Peyer's patch (tissue), 4 donors: ENCODE measurements at regions not wholly inside any gene's neighbourhood (a gene's known extent, or its start where the extent isn't known, plus 50 kb on each side); places are given as distances from the start of the nearest gene placed in this dataset.
A peak's percentile ranks its signal among the peaks of the same experiment; 100 is the strongest.
"Not testable (repeated sequence)": the region's sequence is repeated elsewhere in the genome, so short reads cannot be mapped to it uniquely, and the experiment has no call there.

ENCODE experiments used
- DNase-seq, 3 donors: peaks; one replicate each; pipeline ENCODE4 v3.0.0-alpha.2; 2017 to 2019
- H3K27ac ChIP-seq, 4 donors: fragments of 200-600 bp; sonication (generic); one replicate each; pipeline ENCODE4 v1.5.1; 2016 to 2019
- H3K27me3 ChIP-seq, 2 donors: fragments of 200-600 bp; sonication (generic); one replicate each; pipeline ENCODE4 v1.5.1; 2019
- H3K36me3 ChIP-seq, 3 donors: fragments of 200-600 bp; sonication (generic); one replicate each; pipeline ENCODE4 v1.5.1; 2016 to 2019
- H3K4me1 ChIP-seq, 4 donors: fragments of 200-600 bp; sonication (generic); one replicate each; pipeline ENCODE4 v1.5.1; 2016 to 2019
- H3K4me3 ChIP-seq, 4 donors: fragments of 200-600 bp; sonication (generic); 1 replicate in 3 of 4; 2 replicates in 1 of 4; pipeline ENCODE4 v1.5.1; 2016 to 2019; ENCODE audit warnings: mild to moderate bottlenecking in 1 of 4
- H3K9me3 ChIP-seq, 4 donors: fragments of 200-600 bp; sonication (generic); one replicate each; pipeline ENCODE4 v1.5.1; 2016 to 2019; ENCODE audit warnings: mild to moderate bottlenecking in 1 of 4
- CTCF ChIP-seq, 6 experiments: fragments of 450-650 bp in 4 of 6; fragments of 200-600 bp in 2 of 6; sonication (generic) in 1 of 6; IDR thresholded peaks; one replicate each; pipeline ENCODE4 v1.5.1; 2017 to 2019; ENCODE audit warnings: antibody characterized with exemption in 6 of 6, mild to moderate bottlenecking in 3 of 6, moderate library complexity in 1 of 6
- POLR2A ChIP-seq, 2 donors: fragments of 450-650 bp; IDR thresholded peaks; one replicate each; pipeline ENCODE4 v1.5.1; 2017; ENCODE audit warnings: antibody characterized with exemption in 2 of 2, mild to moderate bottlenecking in 2 of 2, moderate library complexity in 2 of 2

- H3K4me1 ChIP-seq, result no peaks in the 10 kb centered on the region
- H3K36me3 ChIP-seq, result no peaks in the 10 kb centered on the region
- H3K4me3 ChIP-seq, result no peak overlapping the region
- DNase-seq, result peak in 1 of 3 donors; percentile 50
- H3K27me3 ChIP-seq, result no peaks in the 10 kb centered on the region
- no peak overlapping the region for H3K27ac ChIP-seq
- TF ChIP-seq POLR2A (IDR thresholded peaks at IDR 0.05) (no peak), CTCF (IDR thresholded peaks at IDR 0.05) (no peak)
- H3K9me3 ChIP-seq, result no peaks in the 10 kb centered on the region
Observed at GRCh38 chr4:15336410-15337167, 91.2 kb upstream of the C1QTNF7 start.

GRCh38 chr4:15337168-15337657 is 90.6 kb upstream of the C1QTNF7 start:
- not testable (repeated sequence) for H3K27ac ChIP-seq, H3K36me3 ChIP-seq, H3K9me3 ChIP-seq, H3K4me3 ChIP-seq, H3K27me3 ChIP-seq, H3K4me1 ChIP-seq, DNase-seq

- no peaks in the 10 kb centered on the region for H3K36me3 ChIP-seq
- no peaks in the 10 kb centered on the region for H3K9me3 ChIP-seq
- TF ChIP-seq POLR2A (IDR thresholded peaks at IDR 0.05), result no peak
- no peak for TF ChIP-seq CTCF (IDR thresholded peaks at IDR 0.05)
- no peak for DNase-seq
- no peak overlapping the region for H3K27ac ChIP-seq
- no peaks in the 10 kb centered on the region for H3K27me3 ChIP-seq
- peak overlapping the region in 1 of 4 donors; percentile 1 for H3K4me3 ChIP-seq
- H3K4me1 ChIP-seq, result no peaks in the 10 kb centered on the region
Observed at GRCh38 chr4:15339737-15340136, 88.1 kb upstream of the C1QTNF7 start.

GRCh38 chr4:15340332-15340731 is 87.5 kb upstream of the C1QTNF7 start:
- DNase-seq, result no peak
- H3K4me3 ChIP-seq, result peak overlapping the region in 1 of 4 donors; percentile 1
- no peak overlapping the region for H3K27ac ChIP-seq
- H3K4me1 ChIP-seq, result no peaks in the 10 kb centered on the region
- no peak for TF ChIP-seq POLR2A (IDR thresholded peaks at IDR 0.05)
- TF ChIP-seq CTCF (IDR thresholded peaks at IDR 0.05), result no peak
- no peaks in the 10 kb centered on the region for H3K27me3 ChIP-seq
- H3K36me3 ChIP-seq, result no peaks in the 10 kb centered on the region
- no peaks in the 10 kb centered on the region for H3K9me3 ChIP-seq

- TF ChIP-seq POLR2A (IDR thresholded peaks at IDR 0.05) (no peak), CTCF (IDR thresholded peaks at IDR 0.05) (no peak)
- Histone ChIP-seq H3K27ac (no peak overlapping the region), H3K27me3 (no peaks in the 10 kb centered on the region), H3K4me1 (no peaks in the 10 kb centered on the region), H3K36me3 (no peaks in the 10 kb centered on the region), H3K4me3 (peak overlapping the region in 1 of 4 donors; percentile 1), H3K9me3 (no peaks in the 10 kb centered on the region)
- DNase-seq, result no peak
Observed at GRCh38 chr4:15340902-15341732, 86.7 kb upstream of the C1QTNF7 start.

- H3K9me3 ChIP-seq, result no peaks in the 10 kb centered on the region
- no peak overlapping the region for H3K27ac ChIP-seq
- DNase-seq, result no peak
- H3K27me3 ChIP-seq, result no peaks in the 10 kb centered on the region
- no peaks in the 10 kb centered on the region for H3K36me3 ChIP-seq
- H3K4me1 ChIP-seq, result no peaks in the 10 kb centered on the region
- H3K4me3 ChIP-seq, result no peak overlapping the region
- TF ChIP-seq POLR2A (IDR thresholded peaks at IDR 0.05) (no peak), CTCF (IDR thresholded peaks at IDR 0.05) (no peak)
Observed at GRCh38 chr4:15341733-15342300, 86.0 kb upstream of the C1QTNF7 start.
